Liver (tissue), 8 donors: ENCODE measurements at regions not wholly inside any gene's neighbourhood (a gene's known extent, or its start where the extent isn't known, plus 50 kb on each side); places are given as distances from the start of the nearest gene placed in this dataset.

Experiments used
- DNase-seq: peaks from one replicate; pipeline ENCODE4 v3.0.0-alpha.2; 2017; ENCODE audit warnings: low spot score
- H3K27ac ChIP-seq, 2 donors: one replicate each; pipeline ENCODE4 v1.7.0; 2013; ENCODE audit warnings: inconsistent platforms in 2 of 2, low read length in 2 of 2, control low read depth in 1 of 2, low read depth in 1 of 2, mild to moderate bottlenecking in 1 of 2
- H3K27me3 ChIP-seq, 4 donors: one replicate each; pipeline versions ENCODE4 v1.6.1 to v1.7.0; 2013; ENCODE audit warnings: low read length in 3 of 4, inconsistent platforms in 1 of 4, mild to moderate bottlenecking in 1 of 4, moderate library complexity in 1 of 4; ENCODE audit not compliant: control insufficient read depth in 4 of 4, insufficient read depth in 4 of 4
- H3K36me3 ChIP-seq, 4 donors: one replicate each; pipeline versions ENCODE4 v1.6.1 to v1.7.0; 2013; ENCODE audit warnings: low read length in 3 of 4, mild to moderate bottlenecking in 3 of 4, low read depth in 1 of 4, moderate library complexity in 1 of 4; ENCODE audit not compliant: control insufficient read depth in 4 of 4, insufficient read depth in 3 of 4
- H3K4me1 ChIP-seq, 4 donors: one replicate each; pipeline versions ENCODE4 v1.6.1 to v1.7.0; 2013; ENCODE audit warnings: low read length in 3 of 4, mild to moderate bottlenecking in 3 of 4, moderate library complexity in 1 of 4; ENCODE audit not compliant: control insufficient read depth in 4 of 4, insufficient read depth in 4 of 4
- H3K4me3 ChIP-seq, 3 donors: one replicate each; pipeline versions ENCODE4 v1.6.1 to v1.7.0; 2013; ENCODE audit warnings: low read length in 3 of 3, control low read depth in 1 of 3, low read depth in 1 of 3, mild to moderate bottlenecking in 1 of 3
- H3K9ac ChIP-seq, 2 donors: one replicate each; pipeline ENCODE4 v1.7.0; 2013; ENCODE audit warnings: low read length in 2 of 2, mild to moderate bottlenecking in 2 of 2, moderate library complexity in 2 of 2, control low read depth in 1 of 2, low read depth in 1 of 2
- H3K9me3 ChIP-seq, 4 donors: one replicate each; pipeline versions ENCODE4 v1.6.1 to v1.7.0; 2013; ENCODE audit warnings: low read length in 3 of 4; ENCODE audit not compliant: control insufficient read depth in 4 of 4
- ATF3 ChIP-seq: IDR thresholded peaks from 2 replicates; pipeline ENCODE4 v1.6.1; 2016; ENCODE audit warnings: antibody characterized with exemption
- CTCF ChIP-seq: fragments of 150-350 bp; IDR thresholded peaks from 2 replicates; pipeline ENCODE4 v1.5.1; 2017; ENCODE audit warnings: improper control_type of control experiment, low read depth, low read length; ENCODE audit not compliant: missing input control
- EGR1 ChIP-seq, 2 donors: IDR thresholded peaks; 2 replicates each; pipeline ENCODE4 v1.6.1; 2016 to 2018; ENCODE audit warnings: antibody characterized with exemption in 2 of 2, low read depth in 2 of 2
- FOXA1 ChIP-seq: IDR thresholded peaks from 2 replicates; pipeline ENCODE4 v1.6.1; 2016; ENCODE audit warnings: antibody characterized with exemption
- FOXA2 ChIP-seq: IDR thresholded peaks from 2 replicates; pipeline ENCODE4 v1.6.1; 2016; ENCODE audit warnings: antibody characterized with exemption
- GABPA ChIP-seq, 2 donors: IDR thresholded peaks in 1 of 2; conservative IDR thresholded peaks in 1 of 2; 2 replicates each; pipeline ENCODE4 v1.6.1; 2016; ENCODE audit warnings: antibody characterized with exemption in 2 of 2, mild to moderate bottlenecking in 1 of 2, moderate library complexity in 1 of 2
- HNF4A ChIP-seq, 2 donors: conservative IDR thresholded peaks; 2 replicates each; pipeline ENCODE4 v1.6.1; 2016; ENCODE audit warnings: antibody characterized with exemption in 2 of 2, mild to moderate bottlenecking in 2 of 2
- HNF4G ChIP-seq: IDR thresholded peaks from 2 replicates; pipeline ENCODE4 v1.6.1; 2016; ENCODE audit warnings: antibody characterized with exemption
- JUND ChIP-seq, 2 donors: IDR thresholded peaks; 2 replicates each; pipeline ENCODE4 v1.6.1; 2016; ENCODE audit warnings: antibody characterized with exemption in 2 of 2
- MAX ChIP-seq: IDR thresholded peaks from 2 replicates; pipeline ENCODE4 v1.6.1; 2016; ENCODE audit warnings: antibody characterized with exemption
- NR2F2 ChIP-seq: IDR thresholded peaks from 2 replicates; pipeline ENCODE4 v1.6.1; 2016; ENCODE audit warnings: antibody characterized with exemption
- RAD21 ChIP-seq, 2 donors: IDR thresholded peaks; 2 replicates each; pipeline ENCODE4 v1.6.1; 2016; ENCODE audit warnings: antibody characterized with exemption in 2 of 2, mild to moderate bottlenecking in 2 of 2
- RXRA ChIP-seq, 2 donors: IDR thresholded peaks; 2 replicates each; pipeline ENCODE4 v1.6.1; 2017 to 2018; ENCODE audit warnings: antibody characterized with exemption in 2 of 2, mild to moderate bottlenecking in 1 of 2
- SP1 ChIP-seq: IDR thresholded peaks from 2 replicates; pipeline ENCODE4 v1.6.1; 2018; ENCODE audit warnings: antibody characterized with exemption, mild to moderate bottlenecking
- TAF1 ChIP-seq: conservative IDR thresholded peaks from 2 replicates; pipeline ENCODE4 v1.6.1; 2016; ENCODE audit warnings: antibody characterized with exemption, mild to moderate bottlenecking
- YY1 ChIP-seq: IDR thresholded peaks from 2 replicates; pipeline ENCODE4 v1.6.1; 2016; ENCODE audit warnings: antibody characterized with exemption, mild to moderate bottlenecking
- ZBTB33 ChIP-seq: IDR thresholded peaks from 2 replicates; pipeline ENCODE4 v1.6.1; 2016; ENCODE audit warnings: antibody characterized with exemption
- WGBS: extraction: QIAGEN DNeasy Blood & Tissue Kit; methylation state at CpG from one replicate; pipeline ENCODE4 v1.1.7; 2013; 5-methylcytosine and 5-hydroxymethylcytosine counted together
- donor health status: healthy.
- donor health status: healthy.
- donor health status: healthy.
- donor health status: healthy.
- donor health status: healthy.

GRCh38 chr9:4417578-4418325 is 72.5 kb upstream of the SLC1A1 start:
- no peak overlapping the region for H3K27ac ChIP-seq
- H3K9me3 ChIP-seq, result no peaks in the 10 kb centered on the region
- H3K4me1 ChIP-seq, result peaks cover 3 to 30% (median 14%) of the 10 kb centered on the region in 4 donors
- WGBS, result 44% methylated on average over 2 of the region's 2 CpGs
- no peaks in the 10 kb centered on the region for H3K36me3 ChIP-seq
- TF ChIP-seq RXRA (IDR thresholded peaks at IDR 0.05), result peak; percentile 34 to 41
- TF ChIP-seq HNF4A (conservative IDR thresholded peaks at IDR 0.05), result peak; percentile 15 to 56
- no peak for TF ChIP-seq FOXA2
- no peak for TF ChIP-seq JUND (IDR thresholded peaks at IDR 0.05)
- no peak for TF ChIP-seq FOXA1
- TF ChIP-seq TAF1, result no peak
- TF ChIP-seq EGR1 (IDR thresholded peaks at IDR 0.05; ENCODE audit: low read depth in 2 of 2), result no peak
- peak in 1 of 2 donors; percentile 7 for TF ChIP-seq RAD21 (IDR thresholded peaks at IDR 0.05)
- peak; percentile 24 for TF ChIP-seq YY1
- TF ChIP-seq CTCF, result no peak
- no peak overlapping the region for H3K4me3 ChIP-seq
- no peaks in the 10 kb centered on the region for H3K27me3 ChIP-seq
- no peak for DNase-seq
- H3K9ac ChIP-seq, result no peak overlapping the region

- Histone ChIP-seq H3K36me3 (no peaks in the 10 kb centered on the region), H3K27ac (no peak overlapping the region), H3K9ac (no peak overlapping the region), H3K27me3 (no peaks in the 10 kb centered on the region), H3K4me1 (peaks cover 1 to 22% (median 14%) of the 10 kb centered on the region in 4 donors), H3K9me3 (no peaks in the 10 kb centered on the region), H3K4me3 (no peak overlapping the region)
- TF ChIP-seq HNF4A (conservative IDR thresholded peaks at IDR 0.05), result no peak
- 73% methylated on average over 1 of the region's 1 CpG for WGBS
- DNase-seq, result no peak
These were observed 73.8 kb upstream of the SLC1A1 start for GRCh38 chr9:4416467-4416866.

- Histone ChIP-seq H3K4me3 (no peak overlapping the region), H3K9ac (no peak overlapping the region), H3K27me3 (no peaks in the 10 kb centered on the region), H3K36me3 (no peaks in the 10 kb centered on the region), H3K9me3 (no peaks in the 10 kb centered on the region), H3K4me1 (peaks cover 1 to 20% (median 14%) of the 10 kb centered on the region in 4 donors), H3K27ac (no peak overlapping the region)
- no peak for DNase-seq
- TF ChIP-seq RAD21 (IDR thresholded peaks at IDR 0.05), result no peak
- 91% methylated on average over 2 of the region's 2 CpGs for WGBS
These were observed 75.0 kb upstream of the SLC1A1 start for GRCh38 chr9:4415281-4415680.

GRCh38 chr9:4413856-4414255 is 76.4 kb upstream of the SLC1A1 start:
- Histone ChIP-seq H3K4me3 (no peak overlapping the region), H3K27ac (no peak overlapping the region)
- 93% methylated on average over 1 of the region's 1 CpG for WGBS
- TF ChIP-seq JUND (IDR thresholded peaks at IDR 0.05) (no peak), RXRA (IDR thresholded peaks at IDR 0.05) (no peak), EGR1 (IDR thresholded peaks at IDR 0.05; ENCODE audit: low read depth in 2 of 2) (no peak), TAF1 (no peak), FOXA2 (no peak), MAX (no peak), CTCF (no peak), SP1 (no peak), RAD21 (IDR thresholded peaks at IDR 0.05) (no peak), ATF3 (no peak), ZBTB33 (no peak), GABPA (IDR thresholded peaks at IDR 0.05 in 1 of 2, conservative IDR thresholded peaks at IDR 0.05 in 1 of 2) (no peak), NR2F2 (no peak), HNF4G (no peak), HNF4A (conservative IDR thresholded peaks at IDR 0.05) (no peak)

More at GRCh38 chr9:4413856-4414255, 76.4 kb upstream of the SLC1A1 start:
- H3K9ac ChIP-seq, result no peak overlapping the region
- H3K9me3 ChIP-seq, result no peaks in the 10 kb centered on the region
- H3K27me3 ChIP-seq, result no peaks in the 10 kb centered on the region
- H3K36me3 ChIP-seq, result no peaks in the 10 kb centered on the region
- H3K4me1 ChIP-seq, result peaks cover 0 to 13% (median 11%) of the 10 kb centered on the region in 4 donors
- DNase-seq, result no peak
